GM12878 (cell line): ENCODE measurements at regions not wholly inside any gene's neighbourhood (a gene's known extent, or its start where the extent isn't known, plus 50 kb on each side); places are given as distances from the start of the nearest gene placed in this dataset.

Experiments used
- ATAC-seq: fragments of 200-7000 bp; cut with Tn5 transposase; 3 replicates; pipeline ENCODE4 v1.9.1; 2020; ENCODE audit warnings: mild to moderate bottlenecking, moderate library complexity
- BruUV-seq: library from RNA; stranded (reverse); fragments of 400-500 nt; replicated peaks from 2 replicates; lab custom pipeline; 2021; lab: Mats Ljungman, UMichigan
- CTCF ChIA-PET: fragments of 300-600 bp; sonication (Branson Sonifier 250); formaldehyde crosslinking; extraction: SDS; loops from one replicate; lab custom pipeline; 2021; ENCODE audit warnings: inconsistent platforms; lab: Yijun Ruan, JAX
- POLR2A ChIA-PET: fragments of 350-600 bp; formaldehyde crosslinking; extraction: SDS; loops from one replicate; lab custom pipeline; 2021; ENCODE audit warnings: inconsistent platforms; lab: Charles Lee
- RAD21 ChIA-PET: fragments of 300-600 bp; sonication (Branson Sonifier 250); formaldehyde crosslinking; loops from one replicate; lab custom pipeline; 2023; ENCODE audit warnings: antibody characterized with exemption; ENCODE audit not compliant: unreplicated experiment; lab: Charles Lee
- SMC1A ChIA-PET: fragments of 300-600 bp; sonication (Branson Sonifier 250); formaldehyde crosslinking; loops from one replicate; lab custom pipeline; 2023; ENCODE audit not compliant: unreplicated experiment, uncharacterized antibody; lab: Charles Lee
- DNase-seq: peaks from one replicate; pipeline ENCODE4 v3.0.0-alpha.2; 2011; ENCODE audit warnings: low read depth, low spot score
- FAIRE-seq: peaks from 3 replicates; lab custom pipeline; 2011; peaks lifted over from hg19 to GRCh38; lab: Jason Lieb, UNC
- H2AFZ ChIP-seq: 2 replicates; pipeline ENCODE4 v1.6.0; 2011; ENCODE audit warnings: low read depth, low read length, control low read depth; ENCODE audit not compliant: control insufficient read depth
- H3K27ac ChIP-seq: 2 replicates; pipeline ENCODE4 v1.5.1; 2011; ENCODE audit warnings: control low read depth; ENCODE audit not compliant: control insufficient read depth, insufficient read depth
- H3K27me3 ChIP-seq, 2 experiments: replicated peaks in 1 of 2; 2 replicates each; pipeline versions ENCODE4 v1.6.0 to v1.6.1; 2011; ENCODE audit warnings: low read length in 1 of 2; ENCODE audit not compliant: control insufficient read depth in 2 of 2, insufficient read depth in 2 of 2
- H3K36me3 ChIP-seq, 2 experiments: 2 replicates each; pipeline ENCODE4 v1.5.1; 2011; ENCODE audit warnings: low read length in 1 of 2; ENCODE audit not compliant: control insufficient read depth in 2 of 2, insufficient read depth in 2 of 2
- H3K4me1 ChIP-seq: 2 replicates; pipeline ENCODE4 v1.6.1; 2011; ENCODE audit warnings: mild to moderate bottlenecking, low read length, moderate library complexity, mixed read lengths; ENCODE audit not compliant: control insufficient read depth, insufficient read depth
- H3K4me2 ChIP-seq: 2 replicates; pipeline ENCODE4 v1.6.0; 2011; ENCODE audit warnings: control low read depth; ENCODE audit not compliant: control insufficient read depth, insufficient read depth
- H3K4me3 ChIP-seq: fragments of 200-600 bp; sonication (generic); 2 replicates; pipeline ENCODE4 v1.5.1; 2016
- H3K79me2 ChIP-seq: 2 replicates; pipeline ENCODE4 v1.6.0; 2011; ENCODE audit warnings: low read length; ENCODE audit not compliant: control insufficient read depth, insufficient read depth
- H3K9ac ChIP-seq: 2 replicates; pipeline ENCODE4 v1.8.0; 2011; ENCODE audit warnings: low read length, control low read depth, mixed read lengths; ENCODE audit not compliant: control insufficient read depth, insufficient read depth
- H3K9me3 ChIP-seq: replicated peaks from 3 replicates; pipeline ENCODE4 v1.5.1; 2011; ENCODE audit warnings: mild to moderate bottlenecking, low read length; ENCODE audit not compliant: control insufficient read depth, insufficient read depth
- H4K20me1 ChIP-seq: 2 replicates; pipeline ENCODE4 v1.6.0; 2011; ENCODE audit not compliant: control insufficient read depth, insufficient read depth
- CUX1 ChIP-seq: IDR thresholded peaks from 2 replicates; pipeline ENCODE4 v1.6.1; 2012; ENCODE audit warnings: improper control_type of control experiment, low read depth, low read length; ENCODE audit not compliant: insufficient replicate concordance
- MTA3 ChIP-seq: IDR thresholded peaks from 2 replicates; pipeline ENCODE4 v1.6.1; 2012; ENCODE audit warnings: low read length, inconsistent platforms, borderline replicate concordance
- NFYB ChIP-seq: IDR thresholded peaks from 2 replicates; pipeline ENCODE4 v1.6.1; 2011; ENCODE audit warnings: low read depth, mild to moderate bottlenecking, low read length, improper control_type of control experiment, moderate library complexity; ENCODE audit not compliant: insufficient read depth
- NR2C1 ChIP-seq: fragments of 450-650 bp; IDR thresholded peaks from 2 replicates; pipeline ENCODE4 v1.6.1; 2017; ENCODE audit warnings: antibody characterized with exemption, mild to moderate bottlenecking, moderate library complexity
- SUZ12 ChIP-seq: fragments of 200-600 bp; sonication (generic); IDR thresholded peaks from one replicate; pipeline ENCODE4 v1.6.1; 2018; ENCODE audit warnings: antibody characterized with exemption, mild to moderate bottlenecking; ENCODE audit not compliant: unreplicated experiment
- WGBS: methylation state at CpG from one replicate; pipeline ENCODE4 v1.1.6; 2016; ENCODE audit warnings: low lambda C conversion rate; ENCODE audit not compliant: insufficient replicate concordance, insufficient coverage; ENCODE audit errors: missing lambda C conversion rate; 5-methylcytosine and 5-hydroxymethylcytosine counted together
- in situ Hi-C: fragments of 300-500 bp; cut with MboI; formaldehyde crosslinking; loops from 9 replicates; pipeline ENCODE4 v1.14.3; 2018; ENCODE audit warnings: mixed read lengths
- intact Hi-C: fragments of 100-400 bp; cut with micrococcal nuclease; formaldehyde crosslinking; loops from one replicate; pipeline ENCODE4 v1.14.2; 2022; ENCODE audit not compliant: unreplicated experiment

- SMC1A ChIA-PET = no interaction called here
- intact Hi-C loops = no loop called here
- 26% methylated on average over 1 of the region's 1 CpG for WGBS
- no peak overlapping the region for H2AFZ ChIP-seq
- no peaks in the 10 kb centered on the region; a peak in 1 of 4 replicates for H3K36me3 ChIP-seq
- no peak overlapping the region for H3K27ac ChIP-seq
- H3K4me1 ChIP-seq = no peaks in the 10 kb centered on the region
- no peak for TF ChIP-seq NR2C1
- TF ChIP-seq SUZ12 = no peak
- TF ChIP-seq MTA3 = no peak
- no peak for TF ChIP-seq NFYB
- TF ChIP-seq CUX1 = no peak
- TF ChIP-seq, all 136 proteins: peak for 0
- no peak overlapping the region for H3K9ac ChIP-seq
- FAIRE-seq (no peak), ATAC-seq (peak; percentile 41; the same call in 2 of the 3 replicates), DNase-seq (no peak)
- CTCF ChIA-PET = interaction anchor here (0.6 kb wide), 1 partner anchor 306 kb away, joined by 3 read pairs; no protein-coding TSS in a partner anchor
- no peak overlapping the region for H3K4me3 ChIP-seq
- no peaks in the 10 kb centered on the region for H3K9me3 ChIP-seq
- H4K20me1 ChIP-seq = no peaks in the 10 kb centered on the region
- H3K4me2 ChIP-seq = no peak overlapping the region
- RAD21 ChIA-PET = no interaction called here
- no peaks in the 10 kb centered on the region for H3K79me2 ChIP-seq
- POLR2A ChIA-PET = no interaction called here
- BruUV-seq = no TSS peak
- in situ Hi-C loops = no loop called here
- H3K27me3 ChIP-seq = no peaks in the 10 kb centered on the region
Observed at GRCh38 chr7:20083781-20084180, 133.4 kb downstream of the MACC1 start.
